GM18502 (cell line): ENCODE measurements at regions not wholly inside any gene's neighbourhood (a gene's known extent, or its start where the extent isn't known, plus 50 kb on each side); places are given as distances from the start of the nearest gene placed in this dataset.
"Not testable (repeated sequence)": the region's sequence is repeated elsewhere in the genome, so short reads cannot be mapped to it uniquely, and the experiment has no call there.

Source experiments
- ATAC-seq: cut with Tn5 transposase; IDR thresholded peaks from one replicate; pipeline ENCODE4 v1.9.1; 2021; ENCODE audit warnings: mild to moderate bottlenecking; ENCODE audit not compliant: unreplicated experiment, poor library complexity

- ATAC-seq = no peak
These were observed 295.8 kb downstream of the PREX1 start for GRCh38 chr20:48532028-48532427.

- no peak for ATAC-seq
These were observed 296.3 kb downstream of the PREX1 start for GRCh38 chr20:48531505-48531904.

GRCh38 chr20:48530957-48531356 is 296.8 kb downstream of the PREX1 start:
- no peak for ATAC-seq

- no peak for ATAC-seq
These were observed 299.5 kb downstream of the PREX1 start for GRCh38 chr20:48528346-48528745.

GRCh38 chr20:48527771-48528170 is 300.0 kb downstream of the PREX1 start:
- ATAC-seq = no peak

- no peak for ATAC-seq
These were observed 300.9 kb downstream of the PREX1 start for GRCh38 chr20:48526936-48527335.

GRCh38 chr20:48525400-48525799 is 302.4 kb downstream of the PREX1 start:
- ATAC-seq = no peak

- ATAC-seq = no peak
These were observed 303.2 kb downstream of the PREX1 start for GRCh38 chr20:48524582-48524981.

GRCh38 chr20:48523191-48523995 is 304.4 kb downstream of the PREX1 start:
- no peak for ATAC-seq

GRCh38 chr20:48521121-48521520 is 306.7 kb downstream of the PREX1 start:
- no peak for ATAC-seq

GRCh38 chr20:48516196-48516595 is 311.6 kb downstream of the PREX1 start:
- ATAC-seq = not testable (repeated sequence)

- ATAC-seq = not testable (repeated sequence)
These were observed 313.2 kb downstream of the PREX1 start for GRCh38 chr20:48514577-48514976.

- not testable (repeated sequence) for ATAC-seq
These were observed 315.3 kb downstream of the PREX1 start for GRCh38 chr20:48512539-48512938.

GRCh38 chr20:48505066-48505465 is 322.7 kb downstream of the PREX1 start:
- ATAC-seq = not testable (repeated sequence)

- no peak for ATAC-seq
These were observed 324.5 kb downstream of the PREX1 start for GRCh38 chr20:48503166-48503815.

- no peak for ATAC-seq
These were observed 325.0 kb downstream of the PREX1 start for GRCh38 chr20:48502758-48503157.

- no peak for ATAC-seq
These were observed 325.8 kb downstream of the PREX1 start for GRCh38 chr20:48502016-48502415.

- ATAC-seq = not testable (repeated sequence)
These were observed 326.9 kb downstream of the PREX1 start for GRCh38 chr20:48500900-48501299.

- ATAC-seq = not testable (repeated sequence)
These were observed 328.9 kb downstream of the PREX1 start for GRCh38 chr20:48498939-48499338.

GRCh38 chr20:48498125-48498524 is 329.7 kb downstream of the PREX1 start:
- ATAC-seq = not testable (repeated sequence)

- ATAC-seq = no peak
These were observed 333.8 kb downstream of the PREX1 start for GRCh38 chr20:48493966-48494365.

- not testable (repeated sequence) for ATAC-seq
These were observed 334.5 kb downstream of the PREX1 start for GRCh38 chr20:48493331-48493730.
